NT2/D1 (cell line): ENCODE measurements at regions not wholly inside any gene's neighbourhood (a gene's known extent, or its start where the extent isn't known, plus 50 kb on each side); places are given as distances from the start of the nearest gene placed in this dataset.

ENCODE experiments used
- YY1 ChIP-seq: IDR thresholded peaks from 2 replicates; pipeline ENCODE4 v1.6.1; 2011; ENCODE audit not compliant: insufficient read length, insufficient read depth
- ZNF274 ChIP-seq: IDR thresholded peaks from 2 replicates; pipeline ENCODE4 v1.6.1; 2011; ENCODE audit warnings: mild to moderate bottlenecking, low read depth, low read length

DNA sequence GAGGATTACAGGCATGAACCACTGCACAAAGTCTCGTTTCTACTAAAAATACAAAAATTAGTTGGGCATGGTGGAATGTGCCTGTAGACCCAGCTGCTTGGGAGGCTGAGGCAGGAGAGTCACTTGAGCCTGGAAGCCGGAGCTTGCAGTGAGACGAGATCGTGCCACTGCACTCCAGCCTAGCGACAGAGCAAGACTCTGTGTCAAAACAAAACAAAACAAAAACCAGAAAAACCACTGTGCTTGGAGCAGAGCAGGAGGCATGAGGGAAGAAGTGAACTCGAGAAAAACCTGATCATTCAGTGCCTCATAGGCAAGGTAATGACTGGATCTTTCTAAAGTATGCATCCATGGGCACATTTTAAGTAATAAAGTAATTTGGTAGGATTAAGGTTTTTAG, 487.8 kb downstream of the KCNH5 start:
- TF ChIP-seq YY1 (no peak), ZNF274 (no peak)
